ENCODE measurements at regions not wholly inside any gene's neighbourhood (a gene's known extent, or its start where the extent isn't known, plus 50 kb on each side); places are given as distances from the start of the nearest gene placed in this dataset.

- TF ChIP-seq CTCF (conservative IDR thresholded peaks at IDR 0.05; ENCODE audit: low read length) = no peak
- no peak for TF ChIP-seq EZH2phosphoT487 (IDR thresholded peaks at IDR 0.05; ENCODE audit: borderline replicate concordance)
- Histone ChIP-seq H3K27me3 (ENCODE audit: insufficient read depth, low read length, poor library complexity, severe bottlenecking) (no peaks in the 10 kb centered on the region), H4K20me1 (ENCODE audit: insufficient read depth, low read length, poor library complexity, severe bottlenecking) (no peaks in the 10 kb centered on the region), H3K9me3 (ENCODE audit: insufficient read depth, low read depth, low read length) (no peaks in the 10 kb centered on the region), H3K9me2 (replicated peaks; ENCODE audit: low read depth, low read length) (no peaks in the 10 kb centered on the region), H3K4me1 (ENCODE audit: insufficient read depth, low read length, poor library complexity, severe bottlenecking) (no peaks in the 10 kb centered on the region), H3K36me3 (ENCODE audit: insufficient read depth, low read length) (no peaks in the 10 kb centered on the region), H3K4me3 (ENCODE audit: low read length, poor library complexity, severe bottlenecking) (no peak overlapping the region), H3F3A (ENCODE audit: low read depth) (no peaks in the 10 kb centered on the region), H3K4me2 (ENCODE audit: low read depth, low read length, poor library complexity, severe bottlenecking) (no peak overlapping the region), H3K9ac (ENCODE audit: low read depth, low read length, poor library complexity, severe bottlenecking) (no peak overlapping the region), H3K79me2 (ENCODE audit: insufficient read depth, low read length) (no peaks in the 10 kb centered on the region), H2AFZ (ENCODE audit: low read length) (no peak overlapping the region)
These were observed 401.1 kb upstream of the PODXL start for GRCh38 chr7:131957338-131958020.

GRCh38 chr7:131956864-131957263 lies 400.4 kb upstream of the PODXL start:
- Histone ChIP-seq H2AFZ (ENCODE audit: low read length) (no peak overlapping the region), H3K4me1 (ENCODE audit: insufficient read depth, low read length, poor library complexity, severe bottlenecking) (no peaks in the 10 kb centered on the region), H3K27me3 (ENCODE audit: insufficient read depth, low read length, poor library complexity, severe bottlenecking) (no peaks in the 10 kb centered on the region), H3K9me3 (ENCODE audit: insufficient read depth, low read depth, low read length) (no peaks in the 10 kb centered on the region), H4K20me1 (ENCODE audit: insufficient read depth, low read length, poor library complexity, severe bottlenecking) (no peaks in the 10 kb centered on the region), H3K79me2 (ENCODE audit: insufficient read depth, low read length) (no peaks in the 10 kb centered on the region), H3K36me3 (ENCODE audit: insufficient read depth, low read length) (no peaks in the 10 kb centered on the region), H3F3A (ENCODE audit: low read depth) (no peaks in the 10 kb centered on the region), H3K4me3 (ENCODE audit: low read length, poor library complexity, severe bottlenecking) (no peak overlapping the region), H3K9me2 (replicated peaks; ENCODE audit: low read depth, low read length) (no peaks in the 10 kb centered on the region), H3K9ac (ENCODE audit: low read depth, low read length, poor library complexity, severe bottlenecking) (no peak overlapping the region), H3K4me2 (ENCODE audit: low read depth, low read length, poor library complexity, severe bottlenecking) (no peak overlapping the region)
- TF ChIP-seq CTCF (conservative IDR thresholded peaks at IDR 0.05; ENCODE audit: low read length) (no peak), EZH2phosphoT487 (IDR thresholded peaks at IDR 0.05; ENCODE audit: borderline replicate concordance) (no peak)

- H3K36me3 ChIP-seq (ENCODE audit: insufficient read depth, low read length) = no peaks in the 10 kb centered on the region
- H3F3A ChIP-seq (ENCODE audit: low read depth) = no peaks in the 10 kb centered on the region
- no peak overlapping the region for H3K4me2 ChIP-seq (ENCODE audit: low read depth, low read length, poor library complexity, severe bottlenecking)
- no peaks in the 10 kb centered on the region for H4K20me1 ChIP-seq (ENCODE audit: insufficient read depth, low read length, poor library complexity, severe bottlenecking)
- no peaks in the 10 kb centered on the region for H3K4me1 ChIP-seq (ENCODE audit: insufficient read depth, low read length, poor library complexity, severe bottlenecking)
- no peaks in the 10 kb centered on the region for H3K9me3 ChIP-seq (ENCODE audit: insufficient read depth, low read depth, low read length)
- no peak overlapping the region for H3K9ac ChIP-seq (ENCODE audit: low read depth, low read length, poor library complexity, severe bottlenecking)
- H3K27me3 ChIP-seq (ENCODE audit: insufficient read depth, low read length, poor library complexity, severe bottlenecking) = no peaks in the 10 kb centered on the region
- H2AFZ ChIP-seq (ENCODE audit: low read length) = no peak overlapping the region
- no peak overlapping the region for H3K4me3 ChIP-seq (ENCODE audit: low read length, poor library complexity, severe bottlenecking)
- no peaks in the 10 kb centered on the region for H3K79me2 ChIP-seq (ENCODE audit: insufficient read depth, low read length)
- TF ChIP-seq CTCF (conservative IDR thresholded peaks at IDR 0.05; ENCODE audit: low read length) (no peak), EZH2phosphoT487 (IDR thresholded peaks at IDR 0.05; ENCODE audit: borderline replicate concordance) (no peak)
- H3K9me2 ChIP-seq (replicated peaks; ENCODE audit: low read depth, low read length) = no peaks in the 10 kb centered on the region
These were observed 399.3 kb upstream of the PODXL start for GRCh38 chr7:131955679-131956078.
